Endothelial cell of umbilical vein (primary cell): ENCODE measurements at regions not wholly inside any gene's neighbourhood (a gene's known extent, or its start where the extent isn't known, plus 50 kb on each side); places are given as distances from the start of the nearest gene placed in this dataset.

Experiments used
- BruUV-seq: library from RNA; stranded (reverse); fragments of 400-500 nt; replicated peaks from 2 replicates; lab custom pipeline; 2021; lab: Mats Ljungman, UMichigan
- CTCF ChIA-PET: fragments of 300-600, 350-600 bp; sonication (Branson Sonifier 250); formaldehyde crosslinking; loops from one replicate; lab custom pipeline; 2021; ENCODE audit warnings: antibody characterized with exemption, inconsistent platforms; lab: Charles Lee
- POLR2A ChIA-PET: fragments of 300-600, 350-600 bp; sonication (Branson Sonifier 250); formaldehyde crosslinking; loops from one replicate; lab custom pipeline; 2021; ENCODE audit warnings: antibody characterized with exemption, inconsistent platforms; lab: Charles Lee
- DNase-seq: peaks from one replicate; pipeline ENCODE4 v3.0.0-alpha.2; 2011; ENCODE audit warnings: low read depth, low spot score
- FAIRE-seq: peaks from 2 replicates; lab custom pipeline; 2011; peaks lifted over from hg19 to GRCh38; lab: Jason Lieb, UNC
- H2AFZ ChIP-seq: 2 replicates; pipeline ENCODE4 v1.6.0; 2012; ENCODE audit warnings: low read depth, low read length, control low read depth, inconsistent platforms
- H3K27ac ChIP-seq: 2 replicates; pipeline ENCODE4 v1.5.1; 2011; ENCODE audit warnings: low read depth, mild to moderate bottlenecking, control low read depth, low read length, moderate library complexity; ENCODE audit not compliant: insufficient read depth
- H3K27me3 ChIP-seq, 2 experiments: 2 replicates each; pipeline versions ENCODE4 v1.6.0 to v1.6.1; 2011; ENCODE audit warnings: low read length in 2 of 2, mixed read lengths in 1 of 2; ENCODE audit not compliant: control insufficient read depth in 2 of 2, insufficient read depth in 2 of 2
- H3K36me3 ChIP-seq, 2 experiments: 2 replicates in 1 of 2; 3 replicates in 1 of 2; pipeline ENCODE4 v1.5.1; 2011; ENCODE audit warnings: low read length in 2 of 2, mild to moderate bottlenecking in 1 of 2, moderate library complexity in 1 of 2; ENCODE audit not compliant: control insufficient read depth in 2 of 2, insufficient read depth in 2 of 2; ENCODE audit errors: extremely low read depth in 1 of 2
- H3K4me1 ChIP-seq: 3 replicates; pipeline ENCODE4 v1.5.1; 2011; ENCODE audit warnings: mild to moderate bottlenecking, low read length; ENCODE audit not compliant: control insufficient read depth, insufficient read depth; ENCODE audit errors: extremely low read depth
- H3K4me2 ChIP-seq: 2 replicates; pipeline ENCODE4 v1.6.1; 2011; ENCODE audit warnings: low read length, control low read depth, mixed read lengths; ENCODE audit not compliant: insufficient read depth
- H3K4me3 ChIP-seq, 3 experiments: fragments of 200-600 bp in 1 of 3; sonication (generic), shearing (Covaris generic) in 1 of 3; replicated peaks in 1 of 3; 2 replicates each; pipeline ENCODE4 v1.5.1; 2011 to 2016; ENCODE audit warnings: control low read depth in 3 of 3, low read length in 3 of 3, mild to moderate bottlenecking in 2 of 3, inconsistent platforms in 1 of 3, low read depth in 1 of 3, moderate library complexity in 1 of 3; ENCODE audit not compliant: insufficient read depth in 1 of 3
- H3K79me2 ChIP-seq: 2 replicates; pipeline ENCODE4 v1.6.0; 2012; ENCODE audit warnings: low read length, inconsistent platforms; ENCODE audit not compliant: control insufficient read depth, insufficient read depth
- H3K9ac ChIP-seq: replicated peaks from 2 replicates; pipeline ENCODE3; 2011; ENCODE audit warnings: low read length, control low read depth; ENCODE audit not compliant: insufficient read depth; ENCODE audit errors: extremely low read depth
- H3K9me1 ChIP-seq: replicated peaks from 3 replicates; pipeline ENCODE4 v1.6.0; 2011; ENCODE audit warnings: mild to moderate bottlenecking, low read length; ENCODE audit not compliant: control insufficient read depth, insufficient read depth; ENCODE audit errors: extremely low read depth
- H3K9me3 ChIP-seq: replicated peaks from 2 replicates; pipeline ENCODE4 v1.5.1; 2012; ENCODE audit warnings: low read length, inconsistent platforms; ENCODE audit not compliant: control insufficient read depth, insufficient read depth
- H4K20me1 ChIP-seq: replicated peaks from 2 replicates; pipeline ENCODE3; 2011; ENCODE audit warnings: mild to moderate bottlenecking, low read length; ENCODE audit not compliant: control insufficient read depth, insufficient read depth; ENCODE audit errors: extremely low read depth
- CTCF ChIP-seq, 2 donors: IDR thresholded peaks; 1 replicate in 1 of 2; 2 replicates in 1 of 2; pipeline ENCODE4 v1.5.1; 2011; ENCODE audit warnings: low read length in 2 of 2, mild to moderate bottlenecking in 2 of 2, moderate library complexity in 2 of 2, control low read depth in 1 of 2, inconsistent platforms in 1 of 2, low read depth in 1 of 2; ENCODE audit not compliant: insufficient read depth in 1 of 2; ENCODE audit errors: extremely low read depth in 1 of 2
- EZH2 ChIP-seq: IDR thresholded peaks from 2 replicates; pipeline ENCODE4 v1.6.1; 2012; ENCODE audit warnings: borderline replicate concordance, low read depth, mild to moderate bottlenecking, moderate library complexity, low read length, inconsistent platforms; ENCODE audit not compliant: severe bottlenecking
- FOS ChIP-seq: IDR thresholded peaks from 2 replicates; pipeline ENCODE4 v1.6.1; 2011; ENCODE audit warnings: mild to moderate bottlenecking, low read length, moderate library complexity, borderline replicate concordance; ENCODE audit not compliant: insufficient read depth
- GATA2 ChIP-seq: IDR thresholded peaks from 2 replicates; pipeline ENCODE4 v1.7.0; 2011; ENCODE audit warnings: low read depth, mild to moderate bottlenecking, moderate library complexity, mixed read lengths, low read length; ENCODE audit not compliant: insufficient read length, insufficient read depth
- JUN ChIP-seq: IDR thresholded peaks from 2 replicates; pipeline ENCODE4 v1.6.1; 2011; ENCODE audit warnings: borderline replicate concordance, low read depth; ENCODE audit not compliant: insufficient read length, insufficient read depth
- POLR2A ChIP-seq: IDR thresholded peaks from 2 replicates; pipeline ENCODE4 v1.6.1; 2012; ENCODE audit warnings: low read depth, mild to moderate bottlenecking, control low read depth, low read length
- POLR2AphosphoS5 ChIP-seq: IDR thresholded peaks from 2 replicates; pipeline ENCODE4 v1.6.1; 2012; ENCODE audit warnings: low read depth, mild to moderate bottlenecking, control low read depth, low read length, moderate library complexity; ENCODE audit not compliant: insufficient read depth
- dilution Hi-C: fragments of 300-500 bp; cut with MboI; formaldehyde crosslinking; loops from one replicate; pipeline ENCODE4 v1.15.0; 2019; ENCODE audit warnings: low sequenced_read_pairs; ENCODE audit not compliant: extremely low pct_ligation_motif_present
- intact Hi-C: fragments of 100-400 bp; cut with micrococcal nuclease; formaldehyde crosslinking; loops from one replicate; pipeline ENCODE4 v1.10.0; 2022
- TF ChIP-seq, protein P1 (sequence below): IDR thresholded peaks from 2 replicates; pipeline ENCODE4 v1.6.1; 2011; ENCODE audit not compliant: insufficient read depth, insufficient read length

GRCh38 chr2:16151281-16151570 is 210.9 kb downstream of the MYCN start:
- FAIRE-seq (no peak), DNase-seq (no peak)
- H3K9ac ChIP-seq = no peak overlapping the region
- H3K27me3 ChIP-seq = no peaks in the 10 kb centered on the region
- no peak overlapping the region for H3K4me3 ChIP-seq
- CTCF ChIA-PET = no interaction called here
- H3K9me1 ChIP-seq = no peaks in the 10 kb centered on the region
- POLR2A ChIA-PET = no interaction called here
- H4K20me1 ChIP-seq = no peaks in the 10 kb centered on the region
- no peak overlapping the region for H3K27ac ChIP-seq
- no peak overlapping the region for H2AFZ ChIP-seq
- no TSS peak for BruUV-seq
- H3K9me3 ChIP-seq = no peaks in the 10 kb centered on the region
- dilution Hi-C loops (no loop called here), intact Hi-C loops (no loop called here)
- no peak overlapping the region for H3K4me2 ChIP-seq
- no peaks in the 10 kb centered on the region for H3K36me3 ChIP-seq
- no peaks in the 10 kb centered on the region for H3K79me2 ChIP-seq
- no peaks in the 10 kb centered on the region for H3K4me1 ChIP-seq
- TF ChIP-seq, protein P1, sequence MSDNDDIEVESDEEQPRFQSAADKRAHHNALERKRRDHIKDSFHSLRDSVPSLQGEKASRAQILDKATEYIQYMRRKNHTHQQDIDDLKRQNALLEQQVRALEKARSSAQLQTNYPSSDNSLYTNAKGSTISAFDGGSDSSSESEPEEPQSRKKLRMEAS = no peak
- TF ChIP-seq JUN (no peak), CTCF (IDR thresholded peaks at IDR 0.05; ENCODE audit: extremely low read depth in 1 of 2, insufficient read depth in 1 of 2, low read depth in 1 of 2, low read length in 2 of 2) (no peak), EZH2 (no peak), POLR2A (no peak), GATA2 (no peak), FOS (no peak), POLR2AphosphoS5 (no peak)
